ENCODE measurements at regions not wholly inside any gene's neighbourhood (a gene's known extent, or its start where the extent isn't known, plus 50 kb on each side); places are given as distances from the start of the nearest gene placed in this dataset.
"Not testable (repeated sequence)": the region's sequence is repeated elsewhere in the genome, so short reads cannot be mapped to it uniquely, and the experiment has no call there.

DNA sequence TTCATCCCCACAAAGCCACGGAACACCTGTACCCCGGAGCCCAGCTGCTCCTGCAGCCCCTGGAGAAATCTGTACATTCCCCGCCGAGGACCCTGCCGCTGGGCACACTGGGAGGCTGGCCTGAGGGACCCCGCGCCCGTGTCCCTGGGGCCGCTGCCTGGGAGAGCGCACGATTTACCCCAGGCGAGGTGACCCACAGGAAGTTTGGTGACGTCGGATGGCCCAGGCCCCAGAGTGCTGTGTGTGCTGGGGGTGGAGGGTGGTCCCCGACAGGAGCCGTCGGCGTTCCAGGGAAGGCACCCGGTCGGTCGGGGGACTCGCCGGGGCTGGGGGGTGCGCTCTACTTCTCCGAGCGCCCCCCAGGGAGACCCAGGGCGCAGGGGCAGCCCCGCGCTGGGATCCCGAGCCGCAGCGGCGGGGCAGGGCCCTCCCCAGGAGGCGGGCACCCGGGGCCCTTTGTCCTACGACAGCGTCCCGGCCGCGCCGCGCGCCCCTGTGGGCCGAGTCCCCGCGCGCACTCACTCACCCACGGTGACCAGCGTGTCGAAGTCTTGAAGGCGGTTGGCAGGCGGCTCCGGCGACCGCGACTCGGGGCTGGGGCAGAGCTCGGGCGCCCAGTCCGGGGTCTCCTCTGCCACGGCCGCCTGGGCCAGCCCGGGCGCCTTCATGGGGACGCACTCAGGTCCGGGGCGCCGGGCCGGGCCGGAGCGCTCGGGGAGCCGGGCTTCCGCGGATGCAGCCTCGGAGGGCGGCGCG, 206.4 kb upstream of the PRKX start:
- not testable (repeated sequence) for DNase-seq (ENCODE audit: low read depth)

DNA sequence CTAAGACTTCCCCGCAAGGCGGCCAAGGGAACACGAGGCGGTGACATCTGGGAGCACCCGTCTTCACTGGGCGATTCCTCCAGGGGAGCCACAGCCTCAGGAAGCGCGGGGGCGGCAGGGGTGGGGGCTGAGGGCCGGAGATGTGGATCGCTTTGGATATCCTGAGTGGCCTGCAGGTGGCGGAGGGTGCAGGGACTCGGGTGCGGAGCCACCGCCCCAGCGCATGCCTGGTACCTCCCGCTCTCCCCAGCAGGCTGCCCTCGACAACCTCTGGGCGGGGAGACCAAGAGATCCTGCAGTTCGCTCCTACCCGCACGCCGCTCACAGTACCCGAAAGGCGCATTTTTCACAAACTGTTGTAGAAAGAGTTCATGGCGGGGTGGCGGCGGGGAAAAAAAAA, 201.4 kb upstream of the PRKX start:
- DNase-seq (ENCODE audit: low read depth), result not testable (repeated sequence)

DNA sequence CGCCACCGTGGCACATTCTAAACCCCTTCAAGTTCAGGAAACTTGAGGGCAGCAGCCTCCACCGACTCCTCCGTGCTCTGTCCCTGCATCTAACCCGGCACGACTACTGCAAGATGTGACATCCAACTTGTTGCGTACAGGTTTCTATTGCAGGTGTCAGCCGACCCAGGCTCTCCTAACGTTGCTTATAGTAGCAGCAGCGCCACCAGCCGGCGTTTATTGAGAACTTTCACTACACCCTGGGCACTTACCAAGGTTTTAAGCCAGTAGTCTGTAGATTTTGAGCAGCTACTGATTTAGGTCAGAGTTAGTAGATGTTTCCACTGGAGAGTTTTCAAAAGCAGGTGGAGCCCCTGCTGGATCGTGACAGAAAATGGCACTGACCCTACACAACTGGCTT, 200.6 kb upstream of the PRKX start:
- DNase-seq (ENCODE audit: low read depth), result not testable (repeated sequence)

DNA sequence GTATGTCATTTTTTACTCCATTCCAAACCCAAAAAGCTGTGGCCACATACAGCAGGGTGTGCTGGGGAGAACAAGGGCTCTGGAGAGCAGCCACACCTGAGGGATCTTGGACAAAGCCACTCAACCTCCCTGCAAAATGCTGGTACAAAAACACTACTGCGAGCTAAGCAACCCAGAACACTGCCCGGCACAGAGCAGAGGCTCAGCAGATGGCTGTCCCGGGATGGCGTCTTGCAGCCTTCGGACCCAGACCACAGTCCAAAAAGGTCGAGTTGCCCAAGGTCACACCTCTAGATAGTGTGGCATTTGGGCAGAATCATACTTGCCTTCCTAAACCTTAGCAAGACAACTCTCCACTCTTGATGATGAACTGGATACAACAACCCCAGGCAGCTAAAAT, 197.6 kb upstream of the PRKX start:
- DNase-seq (ENCODE audit: low read depth), result not testable (repeated sequence)

DNA sequence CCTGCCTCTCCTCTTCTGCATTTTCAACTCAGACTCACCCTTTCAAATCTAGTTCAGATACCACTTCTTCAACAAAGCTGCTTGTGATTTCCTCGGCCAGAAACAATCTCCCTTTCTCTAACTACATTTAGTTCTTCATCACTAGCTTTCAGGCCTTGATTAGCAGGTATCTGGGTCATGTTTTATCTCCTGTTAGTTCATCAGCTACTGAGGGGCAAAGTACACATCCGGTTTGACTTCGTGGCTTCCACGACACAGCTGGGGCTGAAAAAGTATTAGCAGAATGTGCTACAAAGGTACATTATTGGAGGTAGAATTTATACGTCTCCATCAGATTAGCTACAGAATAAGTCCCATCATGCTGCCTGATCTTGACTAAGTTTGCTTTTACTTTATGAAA, 197.2 kb upstream of the PRKX start:
- not testable (repeated sequence) for DNase-seq (ENCODE audit: low read depth)

DNA sequence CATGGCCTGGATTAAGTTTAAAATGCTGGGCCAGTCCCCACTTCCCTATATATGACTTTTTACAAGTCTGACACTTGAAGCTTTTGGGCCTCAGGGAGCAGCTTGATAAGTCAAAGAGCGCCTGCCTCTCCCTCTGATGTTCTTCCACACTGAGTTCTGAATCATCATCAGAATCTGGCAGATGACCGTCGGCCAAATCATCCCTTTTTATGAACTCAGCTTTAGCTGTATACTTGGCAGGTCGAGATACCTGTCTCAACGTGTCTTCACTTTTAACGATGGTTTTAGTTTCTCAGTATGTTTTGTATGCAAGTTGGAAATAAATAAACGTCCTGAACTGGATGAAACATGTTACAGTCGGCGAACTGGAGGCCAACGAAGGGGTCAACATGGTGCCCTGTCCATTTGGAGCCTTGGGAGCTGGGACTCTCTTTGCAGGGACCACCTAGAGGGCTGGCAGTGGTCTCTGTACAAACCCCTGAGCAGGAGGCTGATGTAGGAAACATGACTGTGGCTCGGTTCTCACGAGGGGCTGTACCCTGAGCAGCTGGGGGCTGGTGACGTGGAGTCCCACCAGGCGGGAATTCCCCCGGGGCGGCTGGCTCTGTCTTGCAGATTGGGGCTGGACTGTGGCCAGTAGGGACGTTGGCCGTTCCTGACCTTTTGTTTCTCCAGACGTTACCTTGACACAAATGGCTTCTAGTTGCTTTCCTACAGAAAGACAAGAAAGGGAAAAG, 192.2 kb upstream of the PRKX start:
- not testable (repeated sequence) for DNase-seq (ENCODE audit: low read depth)

DNA sequence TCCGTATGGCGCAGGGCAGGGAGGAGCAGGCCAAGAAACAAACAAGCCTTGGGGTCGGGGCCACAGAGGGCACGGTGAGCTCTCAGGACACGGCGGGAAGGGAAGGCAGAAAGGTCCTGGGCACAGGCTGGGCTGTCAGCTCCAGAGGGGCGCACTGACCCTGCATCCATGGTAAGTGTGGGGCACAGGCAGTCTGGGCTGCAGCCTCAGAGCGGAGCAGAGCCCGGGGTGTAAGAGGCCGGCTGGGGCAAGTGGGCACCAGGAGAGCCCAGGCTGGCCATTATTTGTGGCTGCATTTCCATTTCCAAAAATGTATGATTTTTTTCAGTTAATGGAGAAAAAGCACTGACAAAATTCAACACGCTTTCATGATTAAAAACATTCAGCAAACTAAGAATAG, 188.8 kb upstream of the PRKX start:
- not testable (repeated sequence) for DNase-seq (ENCODE audit: low read depth)

DNA sequence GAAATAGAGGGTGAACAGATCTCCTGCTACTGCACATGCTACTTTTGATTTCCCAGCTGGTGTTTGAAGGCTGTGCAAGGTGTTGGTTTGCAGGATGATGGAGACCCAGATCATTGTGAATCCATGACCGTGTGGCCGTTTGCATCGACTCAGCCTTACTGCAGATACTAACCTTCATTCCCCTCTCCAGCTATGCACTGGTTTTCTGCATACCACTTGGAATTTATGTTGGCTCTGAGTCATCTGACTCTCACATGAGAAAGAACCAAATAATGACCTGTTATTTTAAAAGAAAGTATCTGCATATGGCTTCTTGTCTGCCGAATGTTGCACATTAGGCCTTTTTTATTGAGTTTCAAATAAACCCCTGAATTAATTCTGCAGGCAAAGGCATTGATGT, 183.3 kb upstream of the PRKX start:
- DNase-seq (ENCODE audit: low read depth), result not testable (repeated sequence)

DNA sequence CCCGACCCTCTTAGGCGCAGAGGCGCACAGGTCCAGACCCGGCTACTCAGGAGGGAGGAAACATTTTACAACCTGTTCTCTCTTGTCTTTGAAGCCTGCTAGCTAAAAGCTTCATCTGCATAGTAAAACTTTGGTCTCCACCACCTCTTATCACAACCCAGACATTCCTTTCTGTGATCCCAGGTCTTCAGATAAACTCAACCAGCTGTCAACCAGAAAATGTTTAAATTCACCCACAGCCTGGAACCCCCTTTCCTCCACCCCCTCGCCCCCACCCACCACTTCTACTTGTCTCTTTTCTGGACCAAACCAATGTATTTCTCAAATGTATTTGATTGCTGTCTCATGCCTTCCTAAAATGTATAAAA, 169.1 kb upstream of the PRKX start:
- DNase-seq (ENCODE audit: low read depth), result not testable (repeated sequence)

DNA sequence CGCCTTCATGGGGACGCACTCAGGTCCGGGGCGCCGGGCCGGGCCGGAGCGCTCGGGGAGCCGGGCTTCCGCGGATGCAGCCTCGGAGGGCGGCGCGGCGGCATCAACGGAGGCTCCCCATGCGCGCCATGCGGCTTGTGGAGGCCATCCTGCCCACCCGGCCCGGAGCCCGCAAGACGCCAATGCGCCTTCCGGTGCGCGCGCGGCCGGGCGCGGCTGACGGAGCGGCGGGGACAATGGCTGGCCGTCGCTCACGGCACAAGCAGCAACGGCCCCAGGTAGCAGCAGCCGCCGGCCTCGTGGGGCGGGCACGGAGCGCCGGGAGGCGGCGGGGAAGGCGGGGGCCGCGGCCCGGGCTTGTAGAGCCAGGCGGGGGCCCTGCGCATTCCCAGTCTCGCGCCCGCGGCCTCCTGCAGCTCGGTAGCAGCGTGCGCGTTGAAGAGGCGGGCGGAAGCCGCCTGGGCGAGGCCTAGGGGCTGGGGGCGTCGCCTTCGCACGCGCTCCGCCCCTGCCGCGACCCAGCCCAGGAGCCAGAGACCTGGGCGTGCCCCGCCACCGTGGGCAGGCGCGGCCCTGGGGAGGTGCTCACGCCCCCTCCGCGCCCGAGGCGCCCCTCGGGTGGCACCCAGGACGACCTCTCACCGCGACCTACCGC, 168.6 kb upstream of the PRKX start:
- not testable (repeated sequence) for DNase-seq (ENCODE audit: low read depth)

DNA sequence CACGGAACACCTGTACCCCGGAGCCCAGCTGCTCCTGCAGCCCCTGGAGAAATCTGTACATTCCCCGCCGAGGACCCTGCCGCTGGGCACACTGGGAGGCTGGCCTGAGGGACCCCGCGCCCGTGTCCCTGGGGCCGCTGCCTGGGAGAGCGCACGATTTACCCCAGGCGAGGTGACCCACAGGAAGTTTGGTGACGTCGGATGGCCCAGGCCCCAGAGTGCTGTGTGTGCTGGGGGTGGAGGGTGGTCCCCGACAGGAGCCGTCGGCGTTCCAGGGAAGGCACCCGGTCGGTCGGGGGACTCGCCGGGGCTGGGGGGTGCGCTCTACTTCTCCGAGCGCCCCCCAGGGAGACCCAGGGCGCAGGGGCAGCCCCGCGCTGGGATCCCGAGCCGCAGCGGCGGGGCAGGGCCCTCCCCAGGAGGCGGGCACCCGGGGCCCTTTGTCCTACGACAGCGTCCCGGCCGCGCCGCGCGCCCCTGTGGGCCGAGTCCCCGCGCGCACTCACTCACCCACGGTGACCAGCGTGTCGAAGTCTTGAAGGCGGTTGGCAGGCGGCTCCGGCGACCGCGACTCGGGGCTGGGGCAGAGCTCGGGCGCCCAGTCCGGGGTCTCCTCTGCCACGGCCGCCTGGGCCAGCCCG, 167.9 kb upstream of the PRKX start:
- DNase-seq (ENCODE audit: low read depth), result not testable (repeated sequence)

DNA sequence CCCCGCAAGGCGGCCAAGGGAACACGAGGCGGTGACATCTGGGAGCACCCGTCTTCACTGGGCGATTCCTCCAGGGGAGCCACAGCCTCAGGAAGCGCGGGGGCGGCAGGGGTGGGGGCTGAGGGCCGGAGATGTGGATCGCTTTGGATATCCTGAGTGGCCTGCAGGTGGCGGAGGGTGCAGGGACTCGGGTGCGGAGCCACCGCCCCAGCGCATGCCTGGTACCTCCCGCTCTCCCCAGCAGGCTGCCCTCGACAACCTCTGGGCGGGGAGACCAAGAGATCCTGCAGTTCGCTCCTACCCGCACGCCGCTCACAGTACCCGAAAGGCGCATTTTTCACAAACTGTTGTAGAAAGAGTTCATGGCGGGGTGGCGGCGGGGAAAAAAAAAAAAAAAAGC, 162.9 kb upstream of the PRKX start:
- DNase-seq (ENCODE audit: low read depth), result not testable (repeated sequence)

DNA sequence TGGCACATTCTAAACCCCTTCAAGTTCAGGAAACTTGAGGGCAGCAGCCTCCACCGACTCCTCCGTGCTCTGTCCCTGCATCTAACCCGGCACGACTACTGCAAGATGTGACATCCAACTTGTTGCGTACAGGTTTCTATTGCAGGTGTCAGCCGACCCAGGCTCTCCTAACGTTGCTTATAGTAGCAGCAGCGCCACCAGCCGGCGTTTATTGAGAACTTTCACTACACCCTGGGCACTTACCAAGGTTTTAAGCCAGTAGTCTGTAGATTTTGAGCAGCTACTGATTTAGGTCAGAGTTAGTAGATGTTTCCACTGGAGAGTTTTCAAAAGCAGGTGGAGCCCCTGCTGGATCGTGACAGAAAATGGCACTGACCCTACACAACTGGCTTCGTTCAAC, 162.2 kb upstream of the PRKX start:
- not testable (repeated sequence) for DNase-seq (ENCODE audit: low read depth)

DNA sequence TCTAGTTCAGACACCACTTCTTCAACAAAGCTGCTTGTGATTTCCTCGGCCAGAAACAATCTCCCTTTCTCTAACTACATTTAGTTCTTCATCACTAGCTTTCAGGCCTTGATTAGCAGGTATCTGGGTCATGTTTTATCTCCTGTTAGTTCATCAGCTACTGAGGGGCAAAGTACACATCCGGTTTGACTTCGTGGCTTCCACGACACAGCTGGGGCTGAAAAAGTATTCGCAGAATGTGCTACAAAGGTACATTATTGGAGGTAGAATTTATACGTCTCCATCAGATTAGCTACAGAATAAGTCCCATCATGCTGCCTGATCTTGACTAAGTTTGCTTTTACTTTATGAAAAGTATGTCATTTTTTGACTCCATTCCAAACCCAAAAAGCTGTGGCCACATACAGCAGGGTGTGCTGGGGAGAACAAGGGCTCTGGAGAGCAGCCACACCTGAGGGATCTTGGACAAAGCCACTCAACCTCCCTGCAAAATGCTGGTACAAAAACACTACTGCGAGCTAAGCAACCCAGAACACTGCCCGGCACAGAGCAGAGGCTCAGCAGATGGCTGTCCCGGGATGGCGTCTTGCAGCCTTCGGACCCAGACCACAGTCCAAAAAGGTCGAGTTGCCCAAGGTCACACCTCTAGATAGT, 158.9 kb upstream of the PRKX start:
- DNase-seq (ENCODE audit: low read depth), result not testable (repeated sequence)

DNA sequence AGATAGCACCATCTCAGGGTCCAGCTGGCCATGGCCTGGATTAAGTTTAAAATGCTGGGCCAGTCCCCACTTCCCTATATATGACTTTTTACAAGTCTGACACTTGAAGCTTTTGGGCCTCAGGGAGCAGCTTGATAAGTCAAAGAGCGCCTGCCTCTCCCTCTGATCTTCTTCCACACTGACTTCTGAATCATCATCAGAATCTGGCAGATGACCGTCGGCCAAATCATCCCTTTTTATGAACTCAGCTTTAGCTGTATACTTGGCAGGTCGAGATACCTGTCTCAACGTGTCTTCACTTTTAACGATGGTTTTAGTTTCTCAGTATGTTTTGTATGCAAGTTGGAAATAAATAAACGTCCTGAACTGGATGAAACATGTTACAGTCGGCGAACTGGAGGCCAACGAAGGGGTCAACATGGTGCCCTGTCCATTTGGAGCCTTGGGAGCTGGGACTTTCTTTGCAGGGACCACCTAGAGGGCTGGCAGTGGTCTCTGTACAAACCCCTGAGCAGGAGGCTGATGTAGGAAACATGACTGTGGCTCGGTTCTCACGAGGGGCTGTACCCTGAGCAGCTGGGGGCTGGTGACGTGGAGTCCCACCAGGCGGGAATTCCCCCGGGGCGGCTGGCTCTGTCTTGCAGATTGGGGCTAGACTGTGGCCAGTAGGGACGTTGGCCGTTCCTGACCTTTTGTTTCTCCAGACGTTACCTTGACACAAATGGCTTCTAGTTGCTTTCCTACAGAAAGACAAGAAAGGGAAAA, 153.8 kb upstream of the PRKX start:
- not testable (repeated sequence) for DNase-seq (ENCODE audit: low read depth)

DNA sequence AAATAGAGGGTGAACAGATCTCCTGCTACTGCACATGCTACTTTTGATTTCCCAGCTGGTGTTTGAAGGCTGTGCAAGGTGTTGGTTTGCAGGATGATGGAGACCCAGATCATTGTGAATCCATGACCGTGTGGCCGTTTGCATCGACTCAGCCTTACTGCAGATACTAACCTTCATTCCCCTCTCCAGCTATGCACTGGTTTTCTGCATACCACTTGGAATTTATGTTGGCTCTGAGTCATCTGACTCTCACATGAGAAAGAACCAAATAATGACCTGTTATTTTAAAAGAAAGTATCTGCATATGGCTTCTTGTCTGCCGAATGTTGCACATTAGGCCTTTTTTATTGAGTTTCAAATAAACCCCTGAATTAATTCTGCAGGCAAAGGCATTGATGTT, 144.9 kb upstream of the PRKX start:
- not testable (repeated sequence) for DNase-seq (ENCODE audit: low read depth)

DNA sequence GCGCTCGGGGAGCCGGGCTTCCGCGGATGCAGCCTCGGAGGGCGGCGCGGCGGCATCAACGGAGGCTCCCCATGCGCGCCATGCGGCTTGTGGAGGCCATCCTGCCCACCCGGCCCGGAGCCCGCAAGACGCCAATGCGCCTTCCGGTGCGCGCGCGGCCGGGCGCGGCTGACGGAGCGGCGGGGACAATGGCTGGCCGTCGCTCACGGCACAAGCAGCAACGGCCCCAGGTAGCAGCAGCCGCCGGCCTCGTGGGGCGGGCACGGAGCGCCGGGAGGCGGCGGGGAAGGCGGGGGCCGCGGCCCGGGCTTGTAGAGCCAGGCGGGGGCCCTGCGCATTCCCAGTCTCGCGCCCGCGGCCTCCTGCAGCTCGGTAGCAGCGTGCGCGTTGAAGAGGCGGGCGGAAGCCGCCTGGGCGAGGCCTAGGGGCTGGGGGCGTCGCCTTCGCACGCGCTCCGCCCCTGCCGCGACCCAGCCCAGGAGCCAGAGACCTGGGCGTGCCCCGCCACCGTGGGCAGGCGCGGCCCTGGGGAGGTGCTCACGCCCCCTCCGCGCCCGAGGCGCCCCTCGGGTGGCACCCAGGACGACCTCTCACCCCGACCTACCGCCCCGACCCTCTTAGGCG, 130.2 kb upstream of the PRKX start:
- not testable (repeated sequence) for DNase-seq (ENCODE audit: low read depth)

DNA sequence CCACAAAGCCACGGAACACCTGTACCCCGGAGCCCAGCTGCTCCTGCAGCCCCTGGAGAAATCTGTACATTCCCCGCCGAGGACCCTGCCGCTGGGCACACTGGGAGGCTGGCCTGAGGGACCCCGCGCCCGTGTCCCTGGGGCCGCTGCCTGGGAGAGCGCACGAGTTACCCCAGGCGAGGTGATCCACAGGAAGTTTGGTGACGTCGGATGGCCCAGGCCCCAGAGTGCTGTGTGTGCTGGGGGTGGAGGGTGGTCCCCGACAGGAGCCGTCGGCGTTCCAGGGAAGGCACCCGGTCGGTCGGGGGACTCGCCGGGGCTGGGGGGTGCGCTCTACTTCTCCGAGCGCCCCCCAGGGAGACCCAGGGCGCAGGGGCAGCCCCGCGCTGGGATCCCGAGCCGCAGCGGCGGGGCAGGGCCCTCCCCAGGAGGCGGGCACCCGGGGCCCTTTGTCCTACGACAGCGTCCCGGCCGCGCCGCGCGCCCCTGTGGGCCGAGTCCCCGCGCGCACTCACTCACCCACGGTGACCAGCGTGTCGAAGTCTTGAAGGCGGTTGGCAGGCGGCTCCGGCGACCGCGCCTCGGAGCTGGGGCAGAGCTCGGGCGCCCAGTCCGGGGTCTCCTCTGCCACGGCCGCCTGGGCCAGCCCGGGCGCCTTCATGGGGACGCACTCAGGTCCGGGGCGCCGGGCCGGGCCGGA, 129.5 kb upstream of the PRKX start:
- DNase-seq (ENCODE audit: low read depth), result not testable (repeated sequence)

DNA sequence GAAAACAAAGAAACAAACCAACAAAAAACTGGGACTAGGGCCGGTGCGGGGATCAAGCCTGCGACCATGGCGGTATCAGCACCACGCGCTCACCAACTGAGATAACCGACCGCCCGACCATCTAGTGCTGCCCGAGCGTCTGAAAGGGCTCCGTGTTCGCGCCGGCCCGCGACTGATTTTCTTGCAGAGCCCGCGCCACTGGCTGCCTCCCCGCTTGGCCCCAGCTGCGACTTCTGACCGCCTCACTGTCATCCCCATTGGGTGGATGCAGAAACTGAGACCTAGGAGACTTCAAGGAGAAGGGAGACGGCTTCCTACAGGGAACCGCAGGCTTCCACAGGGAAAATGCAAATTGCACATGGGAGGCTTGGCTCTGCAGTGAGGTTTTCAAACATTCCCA, 125.3 kb upstream of the PRKX start:
- DNase-seq (ENCODE audit: low read depth), result not testable (repeated sequence)

Data from ELR (cell line).